K562 (cell line): ENCODE measurements at regions not wholly inside any gene's neighbourhood (a gene's known extent, or its start where the extent isn't known, plus 50 kb on each side); places are given as distances from the start of the nearest gene placed in this dataset.

Source experiments
- AFF1 ChIP-seq, 2 experiments: fragments of 450-650 bp; IDR thresholded peaks; 2 replicates each; pipeline ENCODE4 v1.6.1; 2018; ENCODE audit warnings: mild to moderate bottlenecking in 2 of 2, low read depth in 1 of 2; ENCODE audit not compliant: partially characterized antibody in 2 of 2
- CTCF ChIP-seq, 3 experiments: IDR thresholded peaks in 2 of 3; conservative IDR thresholded peaks in 1 of 3; 2 replicates each; pipeline ENCODE4 v1.5.1; 2011 to 2012; ENCODE audit warnings: low read length in 3 of 3, mild to moderate bottlenecking in 3 of 3, control low read depth in 2 of 3, improper control_type of control experiment in 1 of 3, inconsistent platforms in 1 of 3, low read depth in 1 of 3, mixed read lengths in 1 of 3, moderate library complexity in 1 of 3; ENCODE audit not compliant: insufficient read depth in 2 of 3
- GATA2 ChIP-seq: sonication (generic); formaldehyde crosslinking; IDR thresholded peaks from 2 replicates; pipeline ENCODE4 v1.4.0; 2020; ENCODE audit warnings: mild to moderate bottlenecking, missing genetic modification reagents
- GATAD2B ChIP-seq: fragments of 450-650 bp; IDR thresholded peaks from 2 replicates; pipeline ENCODE4 v1.6.1; 2017; ENCODE audit warnings: mild to moderate bottlenecking, borderline replicate concordance
- MTA2 ChIP-seq: fragments of 450-650 bp; IDR thresholded peaks from 2 replicates; pipeline ENCODE4 v1.6.1; 2016; ENCODE audit warnings: low read depth
- NR2C2 ChIP-seq, 2 experiments: fragments of 200-800 bp in 1 of 2; sonication (Bioruptor generic) in 1 of 2; sonication (generic) in 1 of 2; formaldehyde crosslinking in 1 of 2; IDR thresholded peaks; 2 replicates each; pipeline versions ENCODE4 v1.6.1 to v1.8.0; 2016 to 2022; ENCODE audit warnings: mild to moderate bottlenecking in 1 of 2, missing compliant biosample characterization in 1 of 2, missing genetic modification characterization in 1 of 2, missing genetic modification reagents in 1 of 2
- POLR2AphosphoS5 ChIP-seq: IDR thresholded peaks from 2 replicates; pipeline ENCODE4 v1.6.1; 2011; ENCODE audit warnings: mild to moderate bottlenecking, low read depth, low read length, moderate library complexity; ENCODE audit not compliant: control insufficient read depth, insufficient read depth
- RBM15 ChIP-seq: fragments of 200-400 bp; formaldehyde crosslinking; IDR thresholded peaks from 2 replicates; pipeline ENCODE4 v1.6.1; 2018; ENCODE audit warnings: mild to moderate bottlenecking, low read length, moderate library complexity; ENCODE audit not compliant: insufficient read depth
- RBM34 ChIP-seq: fragments of 200-400 bp; formaldehyde crosslinking; IDR thresholded peaks from 2 replicates; pipeline ENCODE4 v1.6.1; 2018; ENCODE audit warnings: low read length, borderline replicate concordance; ENCODE audit not compliant: insufficient read depth
- SNAPC5 ChIP-seq: fragments of 250-450 bp; sonication (Bioruptor Pico); IDR thresholded peaks from 2 replicates; pipeline ENCODE4 v1.8.0; 2021; ENCODE audit warnings: moderate library complexity, mild to moderate bottlenecking, inconsistent platforms
- SP1 ChIP-seq: sonication (generic); formaldehyde crosslinking; IDR thresholded peaks from 2 replicates; pipeline ENCODE4 v1.8.1; 2022; ENCODE audit warnings: mild to moderate bottlenecking, missing genetic modification reagents
- TCF7 ChIP-seq: sonication (generic); IDR thresholded peaks from 2 replicates; pipeline ENCODE4 v1.6.1; 2016; ENCODE audit warnings: antibody characterized with exemption, borderline replicate concordance
- TCFL5 ChIP-seq: fragments of 250-450 bp; sonication (Bioruptor Pico); conservative IDR thresholded peaks from 2 replicates; pipeline ENCODE4 v1.6.1; 2021; ENCODE audit warnings: mild to moderate bottlenecking, moderate library complexity, matching md5 sums
- ZNF282 ChIP-seq: sonication (generic); formaldehyde crosslinking; IDR thresholded peaks from 2 replicates; pipeline ENCODE4 v1.8.1; 2023; ENCODE audit warnings: missing genetic modification reagents

GRCh38 chr6:9112544-9112943 is 677.2 kb upstream of the SLC35B3 start:
- no peak for TF ChIP-seq AFF1 (IDR thresholded peaks at IDR 0.05; ENCODE audit: low read depth in 1 of 2, partially characterized antibody in 2 of 2)
- TF ChIP-seq SP1, result no peak
- TF ChIP-seq POLR2AphosphoS5, result no peak
- no peak for TF ChIP-seq MTA2
- no peak for TF ChIP-seq ZNF282
- TF ChIP-seq TCFL5 (CRISPR knock-in tag), result no peak
- no peak for TF ChIP-seq GATAD2B
- no peak for TF ChIP-seq NR2C2 (CRISPR knock-in tag; IDR thresholded peaks at IDR 0.05)
- TF ChIP-seq NR2C2 (tag; IDR thresholded peaks at IDR 0.05), result no peak
- no peak for TF ChIP-seq RBM15
- no peak for TF ChIP-seq TCF7
- TF ChIP-seq RBM34, result no peak
- no peak for TF ChIP-seq CTCF (IDR thresholded peaks at IDR 0.05 in 2 of 3, conservative IDR thresholded peaks at IDR 0.05 in 1 of 3; ENCODE audit: insufficient read depth in 2 of 3, low read depth in 1 of 3, low read length in 3 of 3)
- no peak for TF ChIP-seq SNAPC5 (CRISPR knock-in tag)
- no peak for TF ChIP-seq GATA2
